HG02798 (cell line): ENCODE measurements at regions not wholly inside any gene's neighbourhood (a gene's known extent, or its start where the extent isn't known, plus 50 kb on each side); places are given as distances from the start of the nearest gene placed in this dataset.
A peak's percentile ranks its signal among the peaks of the same experiment; 100 is the strongest.
"Not testable (repeated sequence)": the region's sequence is repeated elsewhere in the genome, so short reads cannot be mapped to it uniquely, and the experiment has no call there.

Source experiments
- ATAC-seq: cut with Tn5 transposase; IDR thresholded peaks from one replicate; pipeline ENCODE4 v1.9.1; 2021; ENCODE audit warnings: mild to moderate bottlenecking; ENCODE audit not compliant: unreplicated experiment, poor library complexity

DNA sequence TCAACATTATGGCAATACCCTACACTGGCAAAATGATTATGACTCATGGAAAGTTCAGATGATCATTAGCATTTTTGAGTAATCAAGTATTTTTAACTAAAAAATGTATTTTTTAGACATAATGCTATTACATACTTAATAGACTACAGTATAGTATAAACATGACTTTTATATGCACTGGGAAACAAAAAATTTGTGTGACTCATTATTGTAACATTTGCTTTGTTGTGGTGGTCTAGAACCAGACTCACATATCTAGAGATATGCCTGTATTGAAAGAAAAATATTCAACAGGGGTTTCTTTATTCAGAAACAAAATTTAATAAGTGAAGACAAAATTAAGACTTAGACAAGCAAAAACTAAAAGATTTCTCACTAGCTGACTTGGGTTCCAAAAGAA is 385.3 kb upstream of the RIOK2 start:
- no peak for ATAC-seq

DNA sequence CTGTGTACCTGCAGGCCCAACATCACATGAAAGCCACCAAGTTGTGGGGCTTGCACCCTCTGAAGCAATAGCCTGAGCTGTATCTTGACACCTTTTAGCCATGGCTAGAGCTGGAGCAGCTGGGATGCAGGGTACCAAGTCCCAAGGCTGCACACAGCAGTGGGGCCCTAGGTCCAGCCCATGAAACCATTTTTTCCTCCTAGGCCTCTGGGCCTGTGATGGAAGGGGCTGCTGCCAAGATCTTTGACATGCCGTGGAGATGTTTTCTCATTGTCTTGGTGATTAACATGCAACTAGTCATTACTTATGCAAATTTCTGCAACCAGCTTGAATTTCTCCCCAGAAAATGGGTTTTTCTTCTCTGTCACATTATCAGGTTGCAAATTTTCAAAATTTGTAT is 387.2 kb upstream of the RIOK2 start:
- no peak for ATAC-seq

DNA sequence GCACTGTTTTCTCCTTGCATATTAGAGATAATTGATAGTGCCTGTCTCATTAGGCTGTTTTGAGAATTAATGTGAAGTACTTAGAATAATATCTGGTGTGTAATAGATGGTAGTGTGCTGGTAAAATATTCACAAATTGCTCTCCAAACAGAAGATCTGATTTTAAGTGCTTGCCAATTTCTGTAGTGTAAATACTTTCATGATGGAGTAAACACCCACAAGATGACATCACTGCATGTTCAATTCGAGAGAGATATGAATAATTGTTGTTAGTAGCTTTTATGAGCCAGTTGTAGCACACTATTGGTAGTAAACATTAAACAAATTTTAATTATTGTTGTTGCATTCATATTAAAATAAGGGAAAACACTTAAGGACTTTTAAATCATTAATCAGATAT is 392.3 kb upstream of the RIOK2 start:
- no peak for ATAC-seq

DNA sequence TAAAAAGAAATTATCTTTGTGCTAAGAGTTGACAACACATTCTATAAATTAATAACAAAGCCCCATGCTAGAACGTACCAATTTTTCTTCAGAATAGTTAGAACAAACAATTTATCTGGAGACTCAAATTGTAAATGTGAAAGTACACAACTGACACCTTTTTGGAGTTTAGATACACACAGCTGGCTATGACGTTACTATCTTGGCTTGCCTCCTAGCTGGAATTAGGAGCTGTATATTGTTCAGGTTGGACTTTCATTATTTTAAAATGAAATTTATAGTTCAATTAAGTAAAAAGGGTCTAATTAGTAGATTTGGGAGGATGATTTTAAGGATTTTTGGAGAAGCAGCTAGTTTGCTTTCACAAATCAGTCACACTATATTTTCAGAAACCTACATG is 393.9 kb upstream of the RIOK2 start:
- ATAC-seq = no peak

DNA sequence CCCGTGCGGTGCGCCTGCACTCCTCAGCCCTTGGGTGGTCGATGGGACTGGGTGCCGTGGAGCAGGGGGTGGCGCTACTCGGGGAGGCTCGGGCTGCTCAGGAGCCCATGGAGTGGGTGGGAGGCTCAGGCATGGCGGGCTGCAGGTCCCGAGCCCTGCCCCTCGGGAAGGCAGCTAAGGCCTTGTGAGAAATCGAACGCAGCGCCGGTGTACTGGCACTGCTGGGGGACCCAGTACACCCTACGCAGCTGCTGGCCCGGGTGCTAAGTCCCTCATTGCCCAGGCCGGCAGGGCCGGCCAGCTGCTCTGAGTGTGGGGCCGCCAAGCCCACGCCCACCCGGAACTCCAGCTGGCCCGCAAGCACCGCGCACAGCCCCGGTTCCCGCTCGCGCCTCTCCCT is 396.9 kb upstream of the RIOK2 start:
- ATAC-seq = not testable (repeated sequence)

DNA sequence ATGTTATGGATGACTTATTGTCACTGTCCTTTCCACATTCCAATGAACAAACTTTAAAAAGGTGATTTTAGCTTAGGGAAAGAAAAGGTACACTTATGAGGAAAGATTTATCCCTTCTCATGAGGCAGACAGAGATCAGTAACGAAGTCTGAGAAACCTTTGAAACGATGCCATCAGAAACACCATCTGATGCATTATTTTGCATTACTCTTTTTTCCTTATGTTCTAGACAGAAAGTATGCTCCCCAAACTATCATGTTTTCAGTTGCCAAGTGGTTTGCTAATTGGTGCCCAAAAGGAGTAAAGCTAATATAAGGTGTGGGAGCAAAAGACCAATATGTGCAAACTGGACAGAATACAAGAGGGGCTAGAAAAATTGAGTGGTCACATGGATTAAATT is 397.7 kb upstream of the RIOK2 start:
- ATAC-seq = no peak

DNA sequence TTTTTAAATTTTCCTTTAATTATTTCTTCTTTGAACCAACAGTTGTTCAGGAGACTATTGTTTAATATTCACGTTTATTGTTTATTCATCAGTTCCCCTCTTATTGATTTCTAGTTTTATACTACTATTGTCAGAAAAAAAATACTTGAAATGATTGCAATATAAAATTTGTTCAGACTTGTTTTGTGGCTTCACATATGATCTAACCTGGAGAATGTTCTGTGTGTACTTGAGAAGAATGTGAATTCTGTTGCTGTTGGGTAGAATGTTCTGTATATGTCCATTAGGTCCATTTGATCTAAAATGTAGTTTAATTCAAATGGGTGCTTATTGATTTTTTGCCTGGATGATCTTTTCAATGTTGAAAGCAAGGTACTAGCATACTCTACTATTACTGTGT is 408.7 kb upstream of the RIOK2 start:
- ATAC-seq = no peak

DNA sequence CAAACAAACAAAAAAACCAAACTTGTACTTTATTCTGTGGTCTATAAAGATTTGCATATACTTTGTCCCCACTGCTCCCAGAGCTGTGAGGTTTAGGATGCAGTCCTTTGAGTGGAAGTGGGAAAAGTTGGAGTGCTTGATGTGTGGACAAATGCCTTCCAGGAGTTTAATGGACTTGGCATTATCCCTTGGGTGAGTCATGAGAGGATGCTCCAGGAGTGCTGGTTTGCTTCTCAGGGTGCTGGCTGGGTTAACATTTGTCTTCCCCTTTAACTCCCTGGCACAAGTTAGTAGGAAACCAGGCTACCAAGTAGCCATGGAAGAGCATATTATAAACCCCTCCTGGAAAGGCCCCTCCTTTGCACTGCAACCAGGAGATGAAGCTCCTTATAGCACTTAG is 417.4 kb upstream of the RIOK2 start:
- no peak for ATAC-seq

DNA sequence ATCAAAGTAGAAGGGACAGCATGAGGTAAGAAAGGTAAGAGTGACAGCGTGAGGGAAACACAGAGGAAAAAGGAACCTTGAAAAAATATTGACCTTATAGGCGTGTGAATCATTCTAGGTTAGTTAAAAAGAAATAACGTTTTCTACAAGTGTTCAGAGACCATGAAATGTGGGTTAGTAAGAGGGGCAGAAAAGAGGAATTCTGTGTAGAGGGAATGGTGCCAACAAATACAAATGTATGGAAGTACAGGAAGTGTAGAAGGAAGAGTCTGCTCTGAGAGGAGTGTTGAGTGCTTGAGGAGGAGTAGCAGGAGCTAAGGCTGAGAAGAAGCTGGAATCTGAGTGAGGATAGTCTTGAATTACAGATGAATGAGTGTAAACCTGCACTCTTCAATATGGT is 418.6 kb upstream of the RIOK2 start:
- ATAC-seq = no peak

DNA sequence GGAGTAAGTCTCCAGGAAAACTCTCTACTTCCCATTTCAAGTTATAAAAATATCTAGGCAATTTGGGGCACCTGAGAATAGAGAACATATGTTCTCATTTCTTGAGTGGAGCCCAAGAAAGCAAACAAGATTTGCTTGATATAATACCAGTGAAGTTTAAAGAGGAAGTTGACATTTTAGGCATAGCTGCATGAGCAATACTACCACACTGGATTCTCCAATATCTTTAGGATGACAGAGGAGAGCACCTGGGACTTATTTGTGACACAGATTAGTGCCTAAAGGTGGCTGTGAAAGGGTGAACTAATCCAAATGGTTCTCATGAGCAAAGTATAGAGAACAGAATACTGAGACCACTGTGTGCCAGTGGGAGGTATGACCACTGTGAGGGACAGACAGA is 423.5 kb upstream of the RIOK2 start:
- no peak for ATAC-seq

DNA sequence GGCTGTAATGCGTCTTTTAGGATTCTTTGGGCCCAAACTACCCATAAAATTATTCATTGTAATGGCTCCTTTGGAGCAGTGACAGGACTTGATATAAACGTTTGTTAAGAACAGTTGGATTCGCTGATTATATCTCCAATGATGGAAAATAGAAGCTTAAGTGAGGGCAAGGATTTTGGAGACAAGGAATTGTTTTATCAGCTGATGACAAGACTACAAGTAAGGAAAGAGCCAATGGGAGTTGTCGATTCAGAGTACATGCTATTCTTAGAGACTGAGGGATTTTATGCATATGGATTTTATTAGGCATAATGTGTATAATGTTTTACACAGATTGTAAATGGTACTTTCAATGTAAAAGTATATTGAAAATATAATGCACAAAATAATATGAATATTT is 425.5 kb upstream of the RIOK2 start:
- ATAC-seq = no peak

DNA sequence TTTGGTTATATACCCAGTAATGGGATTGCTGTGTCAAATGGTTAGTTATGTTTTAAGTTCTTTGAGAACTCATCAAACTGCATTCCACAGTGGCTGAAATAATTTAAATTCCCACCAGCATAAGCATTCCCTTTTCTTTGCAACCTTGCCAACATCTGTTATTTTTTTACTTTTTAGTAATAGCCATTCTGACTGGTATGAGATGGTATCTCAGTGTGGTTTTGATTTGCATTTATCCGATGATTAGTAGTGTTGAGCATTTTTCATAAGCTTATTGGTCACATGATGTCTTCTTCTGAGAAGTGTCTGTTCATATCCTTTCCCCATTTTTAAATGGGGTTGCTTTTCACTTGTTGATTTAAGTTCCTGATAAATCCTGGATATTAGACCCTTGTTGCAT is 435.7 kb upstream of the RIOK2 start:
- no peak for ATAC-seq

DNA sequence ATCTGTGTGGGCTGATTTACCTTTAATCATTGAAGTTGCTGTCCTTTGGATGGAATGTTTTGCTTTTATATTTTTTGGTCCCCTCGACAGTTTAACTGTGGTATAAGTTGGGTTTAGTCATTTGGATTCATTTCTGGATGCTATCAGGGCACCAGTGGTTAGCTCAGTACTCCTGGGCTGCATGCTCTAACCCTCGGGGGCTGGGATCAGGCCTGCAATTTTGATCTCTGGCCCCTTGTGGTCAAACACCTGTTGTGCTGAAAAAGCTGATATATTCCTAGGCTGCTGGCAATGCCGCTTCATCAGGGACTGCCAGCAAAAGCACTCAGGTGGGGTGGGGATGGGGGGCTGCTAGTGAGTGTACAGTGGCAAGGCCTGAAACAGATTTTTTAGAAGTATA is 440.4 kb upstream of the RIOK2 start:
- ATAC-seq = no peak

DNA sequence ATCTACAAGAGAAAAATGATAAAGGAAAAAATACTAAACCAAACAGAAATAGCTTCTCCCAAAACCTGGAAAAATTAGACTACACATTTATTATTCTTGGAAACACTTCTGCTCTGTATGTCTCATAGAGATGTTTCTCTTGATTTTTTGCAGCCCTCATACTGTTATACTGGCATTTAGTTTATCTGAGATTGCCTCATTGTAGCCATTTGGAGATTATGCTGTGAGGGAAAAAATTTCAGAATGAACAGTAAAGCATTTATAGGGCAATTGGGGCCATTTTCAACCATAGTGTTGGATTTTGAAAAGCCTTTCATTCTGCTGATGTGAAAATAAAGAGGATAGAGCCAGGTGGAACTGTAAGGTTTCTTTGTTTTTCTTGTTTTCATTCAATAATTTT is 441.8 kb upstream of the RIOK2 start:
- no peak for ATAC-seq

DNA sequence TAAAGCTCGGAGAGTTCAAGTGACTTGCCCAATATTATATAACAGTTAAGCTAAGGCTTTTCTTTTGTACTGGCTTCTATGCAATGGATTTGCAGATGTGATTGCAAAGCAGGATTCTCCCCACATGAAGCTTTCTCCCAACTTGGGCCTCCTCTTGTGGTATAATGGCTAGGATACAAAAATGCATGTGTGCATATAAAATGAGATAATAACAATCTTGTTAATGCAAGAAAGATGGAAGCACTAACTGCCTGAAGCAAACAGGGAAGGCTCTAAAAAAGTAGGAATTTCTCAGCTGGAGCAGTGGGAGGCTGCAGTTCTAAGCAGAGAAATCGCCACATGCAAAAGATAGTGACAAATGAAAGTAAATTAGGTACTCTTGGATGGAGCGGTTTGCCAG is 444.2 kb upstream of the RIOK2 start:
- ATAC-seq = no peak

DNA sequence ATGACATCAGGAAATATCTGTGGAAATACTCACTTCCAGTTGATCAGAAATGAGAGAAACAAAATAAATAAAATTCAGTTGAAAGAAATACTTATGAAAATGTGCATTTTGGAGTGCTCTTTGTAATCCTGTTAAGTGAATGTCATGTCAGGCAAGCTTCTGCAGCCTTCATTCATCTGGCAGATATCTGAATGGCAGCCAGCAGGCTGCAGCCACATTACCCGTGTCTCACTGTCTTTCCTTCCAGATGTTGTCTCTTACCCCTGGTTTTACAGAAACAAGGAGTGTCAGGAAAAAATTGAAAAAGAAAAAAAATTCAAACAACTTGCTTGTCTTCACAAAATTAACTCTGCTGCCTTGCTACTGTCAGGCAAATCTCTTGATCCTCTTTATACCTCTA is 445.0 kb upstream of the RIOK2 start:
- no peak for ATAC-seq

DNA sequence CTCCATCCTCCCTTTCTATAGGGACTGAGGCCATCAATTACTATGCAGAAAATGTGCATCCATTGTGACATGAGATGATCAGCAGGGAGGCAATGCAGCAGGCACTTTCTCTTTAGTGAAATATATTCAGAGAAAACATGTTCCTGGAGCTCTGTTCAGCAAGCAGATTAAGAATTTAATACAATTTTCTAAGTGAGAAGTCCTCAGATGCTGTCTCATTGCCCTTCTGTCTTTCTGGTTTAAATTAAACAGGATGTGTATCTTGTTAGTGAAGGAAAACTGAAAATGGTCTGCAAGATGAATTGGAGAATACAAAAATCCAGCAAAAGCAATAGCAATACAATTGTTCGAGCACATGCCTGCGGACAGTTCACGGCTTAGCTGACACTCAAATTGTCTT is 445.8 kb upstream of the RIOK2 start:
- ATAC-seq = no peak

DNA sequence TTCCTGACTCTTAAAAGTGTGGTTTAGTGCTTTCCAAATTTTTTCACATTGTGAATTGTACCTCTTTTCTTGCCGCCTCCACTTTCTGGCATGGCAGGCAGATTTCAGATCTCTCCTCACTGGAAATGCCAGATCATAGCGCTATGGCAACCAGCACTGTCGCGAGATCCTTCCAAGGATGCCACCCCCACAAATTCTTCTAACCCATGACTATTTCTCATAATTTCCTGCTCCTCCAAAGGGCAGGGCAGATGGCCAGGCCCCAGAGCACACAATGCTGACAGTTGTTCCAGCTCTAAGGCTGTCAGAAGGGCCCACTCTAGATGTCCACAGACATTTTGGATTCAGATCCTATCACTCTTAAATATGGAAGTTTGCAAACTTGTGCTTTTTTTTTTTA is 446.2 kb upstream of the RIOK2 start:
- no peak for ATAC-seq

DNA sequence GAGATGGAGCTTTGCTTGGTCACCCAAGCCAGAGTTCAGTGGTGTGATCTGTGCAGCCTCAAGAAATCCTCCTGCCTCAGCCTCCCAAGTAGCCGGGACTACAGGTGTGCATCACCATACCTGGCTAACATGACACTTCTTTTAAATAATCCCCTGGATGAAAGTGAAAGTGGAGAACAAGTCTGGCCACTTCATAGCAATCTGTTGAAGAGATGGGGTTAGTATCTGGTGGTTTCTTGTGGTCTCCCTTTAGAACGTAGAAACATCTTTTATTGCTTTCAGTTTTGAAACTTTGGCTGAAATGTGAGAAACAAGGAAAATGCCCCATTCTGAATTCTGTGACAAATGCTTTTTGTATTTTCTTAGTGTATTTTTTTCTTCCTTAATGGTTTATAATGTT is 452.5 kb upstream of the RIOK2 start:
- peak; percentile 78 for ATAC-seq

DNA sequence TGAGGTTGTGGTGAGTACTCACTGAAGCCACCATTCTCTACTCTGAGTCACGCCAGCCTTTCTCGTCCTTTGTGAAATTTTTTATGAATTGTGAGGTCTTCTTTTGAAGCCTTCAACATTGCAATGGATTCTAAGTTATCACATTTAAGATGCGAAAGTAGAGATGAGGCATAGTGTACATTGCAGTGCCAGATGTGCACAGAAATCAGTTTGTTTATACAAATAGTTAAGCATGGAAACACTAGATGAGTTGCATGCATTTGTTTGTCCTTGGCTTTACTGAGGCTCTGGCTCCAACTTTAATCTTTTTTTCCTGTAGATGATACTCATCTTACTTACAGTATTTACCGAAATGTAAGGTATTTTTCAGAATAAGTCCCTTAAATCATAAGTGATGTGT is 453.7 kb upstream of the RIOK2 start:
- ATAC-seq = no peak

DNA sequence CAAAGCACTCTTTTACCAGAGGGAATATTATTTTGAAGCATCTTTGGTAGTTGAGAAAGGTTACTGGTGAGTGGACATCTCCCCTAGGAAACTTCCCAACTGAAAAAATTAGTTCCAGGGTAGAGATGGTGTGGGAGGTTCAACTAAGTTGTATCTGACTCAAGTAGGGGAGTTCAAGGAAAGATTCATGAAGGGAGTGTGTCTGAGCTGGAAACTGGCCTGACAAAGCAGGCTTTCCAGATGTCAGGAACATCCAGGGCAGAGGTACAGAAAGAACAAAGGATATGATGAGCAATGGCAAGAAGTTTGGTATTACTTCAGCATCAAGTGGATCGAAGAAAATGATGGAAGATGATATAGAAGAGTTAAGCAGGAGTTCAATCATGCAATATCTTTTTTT is 458.0 kb upstream of the RIOK2 start:
- no peak for ATAC-seq

DNA sequence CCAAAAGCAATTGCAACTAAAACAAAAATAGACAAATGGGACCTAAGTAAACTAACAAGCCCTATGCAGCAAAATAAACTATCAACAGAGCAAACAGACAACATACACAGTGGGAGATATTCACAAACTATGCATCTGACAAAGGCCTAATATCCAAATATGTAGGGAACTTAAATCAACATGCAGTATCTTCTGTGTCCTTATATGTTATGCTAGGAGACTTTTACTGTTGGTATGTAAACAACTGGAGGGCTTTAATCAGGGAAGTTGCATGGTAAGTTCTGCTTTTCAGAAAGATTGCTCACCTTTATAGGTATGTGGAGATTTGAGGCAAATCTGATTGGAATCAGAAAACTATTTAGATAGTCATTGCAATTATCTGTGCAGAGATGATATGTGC is 461.2 kb upstream of the RIOK2 start:
- ATAC-seq = no peak

DNA sequence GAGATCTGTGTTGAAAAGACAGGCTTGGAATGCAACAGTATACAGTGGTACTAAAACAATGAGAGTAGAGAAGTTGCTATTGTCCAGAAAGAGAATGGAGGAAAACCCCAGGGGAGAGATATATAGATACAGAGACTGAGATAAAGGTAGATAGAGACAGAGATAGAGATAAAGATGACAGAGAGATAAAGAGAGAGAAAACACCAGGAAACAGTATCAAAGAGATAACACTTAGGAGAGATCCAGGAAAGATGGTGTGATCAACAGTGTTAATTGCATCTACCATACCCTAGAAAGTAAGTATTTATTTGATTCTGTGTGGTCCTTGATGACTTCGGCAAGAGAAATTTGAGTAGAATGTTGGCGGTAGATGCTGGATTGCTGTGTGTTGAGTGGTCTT is 461.8 kb upstream of the RIOK2 start:
- no peak for ATAC-seq

DNA sequence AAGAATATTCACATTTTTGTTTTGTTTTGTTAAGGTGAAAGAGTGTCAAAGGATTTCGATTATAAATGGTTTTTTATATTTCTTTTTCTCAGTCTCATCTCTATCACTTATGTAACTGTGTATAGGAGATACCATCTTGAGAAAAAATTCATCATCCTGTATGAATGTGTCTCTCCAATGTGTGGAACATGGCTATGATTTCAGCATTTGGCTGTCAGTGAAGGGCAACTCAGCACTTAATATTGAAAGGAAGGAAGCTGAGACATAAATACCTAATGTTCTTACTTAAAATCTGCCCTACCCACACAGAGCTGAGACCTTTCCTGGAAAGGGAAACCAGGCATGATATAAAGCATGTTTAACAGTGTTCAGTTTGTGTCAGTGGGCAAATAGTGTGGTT is 474.2 kb upstream of the RIOK2 start:
- ATAC-seq = no peak
